Left lung (tissue), 4 donors: ENCODE measurements at regions not wholly inside any gene's neighbourhood (a gene's known extent, or its start where the extent isn't known, plus 50 kb on each side); places are given as distances from the start of the nearest gene placed in this dataset.

Experiments used
- ATAC-seq: fragments of 200-7000 bp; cut with Tn5 transposase; one replicate; pipeline ENCODE4 v1.9.1; 2020; ENCODE audit warnings: moderate library complexity
- DNase-seq, 4 donors: peaks; one replicate each; pipeline ENCODE4 v3.0.0-alpha.2; 2013 to 2020
- H3K27ac ChIP-seq, 2 donors: fragments of 200-600 bp; sonication (generic) in 1 of 2; one replicate each; pipeline versions ENCODE4 v1.5.0 to v1.8.0; 2020 to 2021
- H3K27me3 ChIP-seq, 2 donors: fragments of 200-600 bp; sonication (generic) in 1 of 2; one replicate each; pipeline versions ENCODE4 v1.5.0 to v1.8.0; 2020 to 2021
- H3K36me3 ChIP-seq, 2 donors: fragments of 200-600 bp; sonication (generic) in 1 of 2; one replicate each; pipeline versions ENCODE4 v1.5.0 to v1.8.0; 2020 to 2021
- H3K4me1 ChIP-seq, 2 donors: fragments of 200-600 bp; one replicate each; pipeline ENCODE4 v1.8.0; 2021
- H3K4me3 ChIP-seq, 2 donors: fragments of 200-600 bp; sonication (generic) in 1 of 2; one replicate each; pipeline versions ENCODE4 v1.5.0 to v1.8.0; 2020 to 2021; ENCODE audit warnings: mild to moderate bottlenecking in 1 of 2
- H3K9me3 ChIP-seq, 2 donors: fragments of 200-600 bp; sonication (generic) in 1 of 2; one replicate each; pipeline versions ENCODE4 v1.5.0 to v1.8.0; 2020 to 2021
- intact Hi-C, 2 donors: fragments of 100-400 bp; cut with DNase I; formaldehyde crosslinking; loops; one replicate each; pipeline versions ENCODE4 v1.11.2 to v1.14.2; 2022
- TF ChIP-seq, protein P1 (sequence below), 2 donors: fragments of 200-600 bp; sonication (generic) in 1 of 2; IDR thresholded peaks; one replicate each; pipeline versions ENCODE4 v1.5.0 to v1.8.0; 2021; ENCODE audit warnings: antibody characterized with exemption in 2 of 2
- donor health status: DM: no; HTN: yes; CAD: no.
- donor health status: DM: no; HTN: no; CAD: no.

- no peaks in the 10 kb centered on the region for H3K9me3 ChIP-seq
- TF ChIP-seq, protein P1, sequence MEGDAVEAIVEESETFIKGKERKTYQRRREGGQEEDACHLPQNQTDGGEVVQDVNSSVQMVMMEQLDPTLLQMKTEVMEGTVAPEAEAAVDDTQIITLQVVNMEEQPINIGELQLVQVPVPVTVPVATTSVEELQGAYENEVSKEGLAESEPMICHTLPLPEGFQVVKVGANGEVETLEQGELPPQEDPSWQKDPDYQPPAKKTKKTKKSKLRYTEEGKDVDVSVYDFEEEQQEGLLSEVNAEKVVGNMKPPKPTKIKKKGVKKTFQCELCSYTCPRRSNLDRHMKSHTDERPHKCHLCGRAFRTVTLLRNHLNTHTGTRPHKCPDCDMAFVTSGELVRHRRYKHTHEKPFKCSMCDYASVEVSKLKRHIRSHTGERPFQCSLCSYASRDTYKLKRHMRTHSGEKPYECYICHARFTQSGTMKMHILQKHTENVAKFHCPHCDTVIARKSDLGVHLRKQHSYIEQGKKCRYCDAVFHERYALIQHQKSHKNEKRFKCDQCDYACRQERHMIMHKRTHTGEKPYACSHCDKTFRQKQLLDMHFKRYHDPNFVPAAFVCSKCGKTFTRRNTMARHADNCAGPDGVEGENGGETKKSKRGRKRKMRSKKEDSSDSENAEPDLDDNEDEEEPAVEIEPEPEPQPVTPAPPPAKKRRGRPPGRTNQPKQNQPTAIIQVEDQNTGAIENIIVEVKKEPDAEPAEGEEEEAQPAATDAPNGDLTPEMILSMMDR (IDR thresholded peaks at IDR 0.05): no peak
- no peak for ATAC-seq
- peaks cover 0 to 4% of the 10 kb centered on the region in 2 donors for H3K4me1 ChIP-seq
- DNase-seq: no peak
- H3K36me3 ChIP-seq: no peaks in the 10 kb centered on the region
- H3K4me3 ChIP-seq: no peak overlapping the region
- no peaks in the 10 kb centered on the region for H3K27me3 ChIP-seq
- intact Hi-C loops: no loop called here
- no peak overlapping the region for H3K27ac ChIP-seq
These were observed 384.6 kb upstream of the CD180 start for GRCh38 chr5:67581203-67581602.

GRCh38 chr5:67578011-67578410, 381.4 kb upstream of the CD180 start:
- Histone ChIP-seq H3K36me3 (no peaks in the 10 kb centered on the region), H3K4me3 (no peak overlapping the region), H3K27ac (no peak overlapping the region), H3K4me1 (peaks cover 0 to 4% of the 10 kb centered on the region in 2 donors), H3K9me3 (peaks cover 0 to 3% of the 10 kb centered on the region in 2 donors), H3K27me3 (no peaks in the 10 kb centered on the region)
- DNase-seq (peak in 2 of 4 donors; percentile 14 to 19), ATAC-seq (no peak)
- intact Hi-C loops: no loop called here
- TF ChIP-seq, protein P1 (IDR thresholded peaks at IDR 0.05): no peak

GRCh38 chr5:67577424-67577823, 380.8 kb upstream of the CD180 start:
- Histone ChIP-seq H3K27me3 (no peaks in the 10 kb centered on the region), H3K9me3 (peaks cover 0 to 6% of the 10 kb centered on the region in 2 donors), H3K4me3 (no peak overlapping the region), H3K4me1 (peaks cover 0 to 4% of the 10 kb centered on the region in 2 donors), H3K27ac (no peak overlapping the region), H3K36me3 (no peaks in the 10 kb centered on the region)
- no peak for ATAC-seq
- DNase-seq: no peak
- TF ChIP-seq, protein P1 (IDR thresholded peaks at IDR 0.05): no peak
- intact Hi-C loops: no loop called here

- TF ChIP-seq, protein P1 (IDR thresholded peaks at IDR 0.05): no peak
- DNase-seq: no peak
- Histone ChIP-seq H3K36me3 (no peaks in the 10 kb centered on the region), H3K27ac (no peak overlapping the region), H3K27me3 (no peaks in the 10 kb centered on the region), H3K4me1 (peaks cover 0 to 4% of the 10 kb centered on the region in 2 donors), H3K4me3 (no peak overlapping the region), H3K9me3 (peaks cover 0 to 6% of the 10 kb centered on the region in 2 donors)
- intact Hi-C loops: no loop called here
- ATAC-seq: no peak
These were observed 379.5 kb upstream of the CD180 start for GRCh38 chr5:67576112-67576511.

DNA sequence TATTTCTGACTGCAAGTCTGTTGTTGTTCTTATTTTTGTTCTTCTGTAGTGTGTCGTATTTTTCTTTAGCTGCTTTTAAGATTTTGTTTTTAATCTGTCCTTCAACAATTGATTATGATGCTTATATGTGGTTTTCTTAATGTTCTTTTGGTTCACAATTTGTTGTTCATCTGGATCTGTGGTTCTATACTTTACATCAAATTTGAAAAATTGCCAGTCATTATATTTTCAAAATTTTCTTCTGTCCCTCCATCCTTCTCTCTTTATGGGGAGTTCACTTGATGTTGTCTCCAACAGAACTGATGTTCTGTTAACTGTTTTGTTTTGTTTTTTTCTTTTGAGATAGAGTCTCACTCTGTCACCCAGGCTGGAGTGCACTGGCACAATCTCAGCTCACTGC, 378.5 kb upstream of the CD180 start:
- no peak for DNase-seq
- Histone ChIP-seq H3K9me3 (peaks cover 0 to 6% of the 10 kb centered on the region in 2 donors), H3K4me3 (no peak overlapping the region), H3K27ac (no peak overlapping the region), H3K4me1 (peaks cover 0 to 4% of the 10 kb centered on the region in 2 donors), H3K36me3 (no peaks in the 10 kb centered on the region), H3K27me3 (no peaks in the 10 kb centered on the region)
- no peak for ATAC-seq
- TF ChIP-seq, protein P1 (IDR thresholded peaks at IDR 0.05): no peak
- intact Hi-C loops: no loop called here
